ENCODE measurements at regions not wholly inside any gene's neighbourhood (a gene's known extent, or its start where the extent isn't known, plus 50 kb on each side); places are given as distances from the start of the nearest gene placed in this dataset.

GRCh38 chrX:6768881-6769280 lies 234.0 kb upstream of the VCX3A start:
- Histone ChIP-seq H3K4me3 (ENCODE audit: low read depth, low read length) (no peak overlapping the region), H2AFZ (ENCODE audit: insufficient read depth, low read length, poor library complexity) (no peak overlapping the region), H3K9ac (ENCODE audit: low read length) (no peak overlapping the region), H3K36me3 (ENCODE audit: control insufficient read depth in 1 of 2, insufficient read depth in 2 of 2, low read length in 2 of 2) (no peaks in the 10 kb centered on the region), H3K79me1 (ENCODE audit: low read length) (no peaks in the 10 kb centered on the region), H3K14ac (ENCODE audit: low read length) (no peak overlapping the region), H3K4ac (ENCODE audit: low read depth, low read length) (no peak overlapping the region), H2AK5ac (ENCODE audit: low read length) (no peak overlapping the region), H3K27ac (ENCODE audit: low read depth, low read length) (no peak overlapping the region), H3K4me1 (ENCODE audit: control insufficient read depth in 1 of 2, insufficient read depth in 2 of 2, low read length in 2 of 2) (peaks cover 0 to 2% of the 10 kb centered on the region in 2 experiments), H2BK120ac (ENCODE audit: insufficient read depth, low read length, poor library complexity) (no peak overlapping the region), H3K18ac (ENCODE audit: low read length) (no peak overlapping the region), H2BK5ac (ENCODE audit: low read depth, low read length, poor library complexity) (no peak overlapping the region), H4K12ac (ENCODE audit: low read depth, low read length) (no peak overlapping the region), H3K79me2 (ENCODE audit: control insufficient read depth, insufficient read depth, low read length, poor library complexity) (no peaks in the 10 kb centered on the region), H2BK12ac (ENCODE audit: low read length) (no peak overlapping the region), H4K91ac (ENCODE audit: low read depth, low read length) (no peak overlapping the region), H3K9me3 (ENCODE audit: insufficient read depth, low read depth, low read length) (no peaks in the 10 kb centered on the region), H3K4me2 (ENCODE audit: low read length) (no peak overlapping the region), H3K27me3 (ENCODE audit: insufficient read depth, low read length) (no peaks in the 10 kb centered on the region), H3K23ac (ENCODE audit: low read length) (no peak overlapping the region), H4K8ac (ENCODE audit: low read depth, low read length) (no peak overlapping the region)
- no peak for DNase-seq
- no CpG with 5 or more reads among the region's 7 CpGs for WGBS (ENCODE audit: extremely low coverage, insufficient coverage, insufficient read length)

GRCh38 chrX:6761251-6761650 lies 226.3 kb upstream of the VCX3A start:
- no CpG with 5 or more reads among the region's 1 CpG for WGBS (ENCODE audit: extremely low coverage, insufficient coverage, insufficient read length)
- Histone ChIP-seq H3K4me1 (ENCODE audit: control insufficient read depth in 1 of 2, insufficient read depth in 2 of 2, low read length in 2 of 2) (peaks cover 0 to 4% of the 10 kb centered on the region in 2 experiments), H3K9ac (ENCODE audit: low read length) (no peak overlapping the region), H3K27me3 (ENCODE audit: insufficient read depth, low read length) (no peaks in the 10 kb centered on the region), H2BK12ac (ENCODE audit: low read length) (no peak overlapping the region), H3K79me1 (ENCODE audit: low read length) (no peaks in the 10 kb centered on the region), H2AFZ (ENCODE audit: insufficient read depth, low read length, poor library complexity) (no peak overlapping the region), H3K23ac (ENCODE audit: low read length) (no peak overlapping the region), H4K12ac (ENCODE audit: low read depth, low read length) (no peak overlapping the region), H2BK120ac (ENCODE audit: insufficient read depth, low read length, poor library complexity) (no peak overlapping the region), H3K18ac (ENCODE audit: low read length) (no peak overlapping the region), H3K4me2 (ENCODE audit: low read length) (no peak overlapping the region), H2AK5ac (ENCODE audit: low read length) (no peak overlapping the region), H3K79me2 (ENCODE audit: control insufficient read depth, insufficient read depth, low read length, poor library complexity) (no peaks in the 10 kb centered on the region), H3K4ac (ENCODE audit: low read depth, low read length) (no peak overlapping the region), H3K36me3 (ENCODE audit: control insufficient read depth in 1 of 2, insufficient read depth in 2 of 2, low read length in 2 of 2) (no peaks in the 10 kb centered on the region), H4K8ac (ENCODE audit: low read depth, low read length) (no peak overlapping the region), H4K91ac (ENCODE audit: low read depth, low read length) (no peak overlapping the region), H3K4me3 (ENCODE audit: low read depth, low read length) (no peak overlapping the region), H3K9me3 (ENCODE audit: insufficient read depth, low read depth, low read length) (no peaks in the 10 kb centered on the region), H2BK5ac (ENCODE audit: low read depth, low read length, poor library complexity) (no peak overlapping the region), H3K27ac (ENCODE audit: low read depth, low read length) (no peak overlapping the region), H3K14ac (ENCODE audit: low read length) (no peak overlapping the region)
- DNase-seq = no peak

- Histone ChIP-seq H3K4ac (ENCODE audit: low read depth, low read length) (no peak overlapping the region), H2BK120ac (ENCODE audit: insufficient read depth, low read length, poor library complexity) (no peak overlapping the region), H2BK5ac (ENCODE audit: low read depth, low read length, poor library complexity) (no peak overlapping the region), H3K4me2 (ENCODE audit: low read length) (no peak overlapping the region), H2AK5ac (ENCODE audit: low read length) (no peak overlapping the region), H3K9me3 (ENCODE audit: insufficient read depth, low read depth, low read length) (no peaks in the 10 kb centered on the region), H4K8ac (ENCODE audit: low read depth, low read length) (no peak overlapping the region), H3K4me3 (ENCODE audit: low read depth, low read length) (no peak overlapping the region), H3K79me1 (ENCODE audit: low read length) (no peaks in the 10 kb centered on the region), H3K9ac (ENCODE audit: low read length) (no peak overlapping the region), H4K12ac (ENCODE audit: low read depth, low read length) (no peak overlapping the region), H3K4me1 (ENCODE audit: control insufficient read depth in 1 of 2, insufficient read depth in 2 of 2, low read length in 2 of 2) (peaks cover 0 to 4% of the 10 kb centered on the region in 2 experiments), H3K79me2 (ENCODE audit: control insufficient read depth, insufficient read depth, low read length, poor library complexity) (no peaks in the 10 kb centered on the region), H3K27me3 (ENCODE audit: insufficient read depth, low read length) (no peaks in the 10 kb centered on the region), H3K14ac (ENCODE audit: low read length) (no peak overlapping the region), H3K27ac (ENCODE audit: low read depth, low read length) (no peak overlapping the region), H3K23ac (ENCODE audit: low read length) (no peak overlapping the region), H3K36me3 (ENCODE audit: control insufficient read depth in 1 of 2, insufficient read depth in 2 of 2, low read length in 2 of 2) (no peaks in the 10 kb centered on the region), H4K91ac (ENCODE audit: low read depth, low read length) (no peak overlapping the region), H3K18ac (ENCODE audit: low read length) (no peak overlapping the region), H2AFZ (ENCODE audit: insufficient read depth, low read length, poor library complexity) (no peak overlapping the region), H2BK12ac (ENCODE audit: low read length) (no peak overlapping the region)
- no peak for DNase-seq
- no CpG with 5 or more reads among the region's 7 CpGs for WGBS (ENCODE audit: extremely low coverage, insufficient coverage, insufficient read length)
Measured at GRCh38 chrX:6759655-6760375, 224.9 kb upstream of the VCX3A start.

- Histone ChIP-seq H4K91ac (ENCODE audit: low read depth, low read length) (no peak overlapping the region), H4K8ac (ENCODE audit: low read depth, low read length) (no peak overlapping the region), H4K12ac (ENCODE audit: low read depth, low read length) (no peak overlapping the region), H2AK5ac (ENCODE audit: low read length) (no peak overlapping the region), H3K14ac (ENCODE audit: low read length) (no peak overlapping the region), H2BK12ac (ENCODE audit: low read length) (no peak overlapping the region), H3K9ac (ENCODE audit: low read length) (no peak overlapping the region), H3K27me3 (ENCODE audit: insufficient read depth, low read length) (no peaks in the 10 kb centered on the region), H3K4ac (ENCODE audit: low read depth, low read length) (no peak overlapping the region), H3K4me2 (ENCODE audit: low read length) (no peak overlapping the region), H3K79me2 (ENCODE audit: control insufficient read depth, insufficient read depth, low read length, poor library complexity) (no peaks in the 10 kb centered on the region), H3K4me1 (ENCODE audit: control insufficient read depth in 1 of 2, insufficient read depth in 2 of 2, low read length in 2 of 2) (peaks cover 0 to 4% of the 10 kb centered on the region in 2 experiments), H3K4me3 (ENCODE audit: low read depth, low read length) (no peak overlapping the region), H3K36me3 (ENCODE audit: control insufficient read depth in 1 of 2, insufficient read depth in 2 of 2, low read length in 2 of 2) (no peaks in the 10 kb centered on the region), H2BK5ac (ENCODE audit: low read depth, low read length, poor library complexity) (no peak overlapping the region), H3K23ac (ENCODE audit: low read length) (no peak overlapping the region), H3K79me1 (ENCODE audit: low read length) (no peaks in the 10 kb centered on the region), H3K9me3 (ENCODE audit: insufficient read depth, low read depth, low read length) (no peaks in the 10 kb centered on the region), H3K18ac (ENCODE audit: low read length) (no peak overlapping the region), H2BK120ac (ENCODE audit: insufficient read depth, low read length, poor library complexity) (no peak overlapping the region), H3K27ac (ENCODE audit: low read depth, low read length) (no peak overlapping the region), H2AFZ (ENCODE audit: insufficient read depth, low read length, poor library complexity) (no peak overlapping the region)
- no CpG with 5 or more reads among the region's 6 CpGs for WGBS (ENCODE audit: extremely low coverage, insufficient coverage, insufficient read length)
- no peak for DNase-seq
Measured at GRCh38 chrX:6758234-6758633, 223.3 kb upstream of the VCX3A start.
